ENCODE measurements at regions not wholly inside any gene's neighbourhood (a gene's known extent, or its start where the extent isn't known, plus 50 kb on each side); places are given as distances from the start of the nearest gene placed in this dataset.

- ChIA-PET SMC1A (ENCODE audit: uncharacterized antibody, unreplicated experiment) (interaction anchor here (0.6 kb wide), 1 partner anchor 25 kb away, joined by 3 read pairs; no protein-coding TSS in a partner anchor), CTCF (interaction anchor here (0.9 kb wide), 1 partner anchor 91 kb away, joined by 3 read pairs; no protein-coding TSS in a partner anchor), POLR2A (interaction anchor here (0.6 kb wide), 1 partner anchor 78 kb away, joined by 3 read pairs; no protein-coding TSS in a partner anchor), RAD21 (ENCODE audit: unreplicated experiment) (interaction anchor here (1.5 kb wide), 1 partner anchor 210 kb away, joined by 4 read pairs; no protein-coding TSS in a partner anchor)
- ATAC-seq (no peak), DNase-seq (ENCODE audit: low read depth, low spot score) (no peak), FAIRE-seq (peak; percentile 44)
- H3K9me3 ChIP-seq (replicated peaks; ENCODE audit: control insufficient read depth, insufficient read depth, low read length): no peaks in the 10 kb centered on the region
- H3K4me3 ChIP-seq: no peak overlapping the region
- H4K20me1 ChIP-seq (ENCODE audit: control insufficient read depth, insufficient read depth): no peaks in the 10 kb centered on the region
- H3K27me3 ChIP-seq (replicated peaks in 1 of 2; ENCODE audit: control insufficient read depth in 2 of 2, insufficient read depth in 2 of 2, low read length in 1 of 2): no peaks in the 10 kb centered on the region; a peak in 1 of 4 replicates
- TF ChIP-seq BHLHE40 (IDR thresholded peaks at IDR 0.05; ENCODE audit: borderline replicate concordance in 1 of 2, low read depth in 2 of 2, low read length in 1 of 2): 0 out of 4 replicates have a peak, but pooled peaks of 1 of the 2 experiments have one; percentile 8
- TF ChIP-seq ZBTB40 (IDR thresholded peaks at IDR 0.05; ENCODE audit: borderline replicate concordance): no peak
- no peak for TF ChIP-seq HSF1 (IDR thresholded peaks at IDR 0.05; ENCODE audit: low read depth, low read length)
- H3K36me3 ChIP-seq (ENCODE audit: control insufficient read depth in 2 of 2, insufficient read depth in 2 of 2, low read length in 1 of 2): no peaks in the 10 kb centered on the region
- H3K9ac ChIP-seq (ENCODE audit: control insufficient read depth, insufficient read depth, low read length): no peak overlapping the region
- no peaks in the 10 kb centered on the region for H3K79me2 ChIP-seq (ENCODE audit: control insufficient read depth, insufficient read depth, low read length)
- H3K4me1 ChIP-seq (ENCODE audit: control insufficient read depth, insufficient read depth, low read length): no peaks in the 10 kb centered on the region
- BruUV-seq (replicated peaks): no TSS peak
- H3K27ac ChIP-seq (ENCODE audit: control insufficient read depth, insufficient read depth): no peak overlapping the region
- H3K4me2 ChIP-seq (ENCODE audit: control insufficient read depth, insufficient read depth): no peak overlapping the region
- in situ Hi-C loops (cut with MboI) (no loop called here), intact Hi-C loops (cut with micrococcal nuclease; ENCODE audit: unreplicated experiment) (no loop called here)
- no peak overlapping the region for H2AFZ ChIP-seq (ENCODE audit: control insufficient read depth, low read depth, low read length)
- WGBS (ENCODE audit: insufficient coverage, insufficient replicate concordance, low lambda C conversion rate, missing lambda C conversion rate): 64% methylated on average over 12 of the region's 12 CpGs
These were observed 208.3 kb downstream of the FOXO1 start for GRCh38 chr13:40457929-40458719.
